Suprapubic skin (tissue), 4 donors: ENCODE measurements at regions not wholly inside any gene's neighbourhood (a gene's known extent, or its start where the extent isn't known, plus 50 kb on each side); places are given as distances from the start of the nearest gene placed in this dataset.

Experiments
- POLR2A ChIP-seq, 2 donors: fragments of 450-650 bp; IDR thresholded peaks; one replicate each; pipeline ENCODE4 v1.6.1; 2017; ENCODE audit warnings: antibody characterized with exemption in 2 of 2, mild to moderate bottlenecking in 2 of 2, moderate library complexity in 2 of 2
- POLR2AphosphoS5 ChIP-seq, 3 donors: sonication (generic); formaldehyde crosslinking; IDR thresholded peaks; one replicate each; pipeline ENCODE4 v1.6.1; 2017; ENCODE audit warnings: antibody characterized with exemption in 3 of 3
- TF ChIP-seq, protein P1 (sequence below), 2 donors: fragments of 200-600 bp in 1 of 2; fragments of 450-650 bp in 1 of 2; sonication (generic) in 1 of 2; IDR thresholded peaks; one replicate each; pipeline ENCODE4 v1.5.1; 2016 to 2019; ENCODE audit warnings: antibody characterized with exemption in 2 of 2, mild to moderate bottlenecking in 1 of 2, moderate library complexity in 1 of 2

DNA sequence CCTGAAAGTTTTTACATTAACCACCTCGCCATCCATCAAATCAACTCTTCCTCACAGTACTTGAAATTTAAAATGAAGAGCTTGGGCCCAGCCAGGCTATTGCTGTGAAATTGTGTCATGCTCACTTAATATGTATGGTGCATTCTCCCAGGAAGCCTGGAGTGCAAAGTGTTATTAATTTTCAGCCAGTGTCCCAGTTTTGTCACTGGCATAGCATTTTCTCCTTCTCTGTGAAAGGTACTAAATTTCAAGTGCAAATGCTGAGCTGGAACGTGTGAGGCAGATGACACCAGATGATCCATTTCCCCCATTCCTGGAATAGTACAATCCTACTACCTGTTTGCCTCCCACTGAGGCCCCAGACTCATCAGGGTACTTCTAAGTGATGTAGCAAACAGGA is 397.6 kb upstream of the ACTBL2 start:
- TF ChIP-seq, protein P1, sequence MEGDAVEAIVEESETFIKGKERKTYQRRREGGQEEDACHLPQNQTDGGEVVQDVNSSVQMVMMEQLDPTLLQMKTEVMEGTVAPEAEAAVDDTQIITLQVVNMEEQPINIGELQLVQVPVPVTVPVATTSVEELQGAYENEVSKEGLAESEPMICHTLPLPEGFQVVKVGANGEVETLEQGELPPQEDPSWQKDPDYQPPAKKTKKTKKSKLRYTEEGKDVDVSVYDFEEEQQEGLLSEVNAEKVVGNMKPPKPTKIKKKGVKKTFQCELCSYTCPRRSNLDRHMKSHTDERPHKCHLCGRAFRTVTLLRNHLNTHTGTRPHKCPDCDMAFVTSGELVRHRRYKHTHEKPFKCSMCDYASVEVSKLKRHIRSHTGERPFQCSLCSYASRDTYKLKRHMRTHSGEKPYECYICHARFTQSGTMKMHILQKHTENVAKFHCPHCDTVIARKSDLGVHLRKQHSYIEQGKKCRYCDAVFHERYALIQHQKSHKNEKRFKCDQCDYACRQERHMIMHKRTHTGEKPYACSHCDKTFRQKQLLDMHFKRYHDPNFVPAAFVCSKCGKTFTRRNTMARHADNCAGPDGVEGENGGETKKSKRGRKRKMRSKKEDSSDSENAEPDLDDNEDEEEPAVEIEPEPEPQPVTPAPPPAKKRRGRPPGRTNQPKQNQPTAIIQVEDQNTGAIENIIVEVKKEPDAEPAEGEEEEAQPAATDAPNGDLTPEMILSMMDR (IDR thresholded peaks at IDR 0.05), result no peak
- TF ChIP-seq POLR2A (IDR thresholded peaks at IDR 0.05) (no peak), POLR2AphosphoS5 (IDR thresholded peaks at IDR 0.05) (no peak)
